ENCODE measurements at regions not wholly inside any gene's neighbourhood (a gene's known extent, or its start where the extent isn't known, plus 50 kb on each side); places are given as distances from the start of the nearest gene placed in this dataset.

DNA sequence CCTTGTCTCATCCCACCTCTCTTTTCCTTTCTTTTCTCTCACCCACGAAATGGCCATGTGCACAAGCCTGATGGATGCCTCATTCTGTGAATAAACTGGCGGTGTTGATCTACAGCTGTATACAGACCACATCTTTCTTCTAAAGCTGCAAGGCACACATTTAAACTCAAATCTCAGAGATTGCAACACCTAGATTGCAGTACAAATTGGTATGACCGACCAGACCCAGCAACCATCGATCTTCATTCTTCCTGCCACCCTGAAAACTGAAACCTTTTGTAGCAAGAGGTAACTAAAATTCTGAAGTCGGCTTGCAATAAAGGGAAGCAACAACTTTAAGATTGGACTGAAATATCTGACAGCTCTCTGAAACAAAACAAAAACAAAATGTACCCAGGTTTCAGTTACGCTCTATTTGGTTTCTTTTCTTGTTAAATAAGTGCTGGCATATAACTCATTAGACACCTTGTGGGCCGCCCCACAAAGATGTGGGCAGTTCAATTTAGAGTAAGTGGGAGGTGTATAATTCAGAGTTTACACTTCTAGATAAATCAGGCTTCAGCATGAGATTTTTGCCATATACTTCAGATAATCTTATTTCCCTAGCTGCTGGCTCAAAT is 390.0 kb upstream of the NOVA1 start:
- POLR2A ChIA-PET, result no interaction called here
- H3K4me3 ChIP-seq (ENCODE audit: low read depth, low read length), result no peak overlapping the region
- H3K27ac ChIP-seq (ENCODE audit: extremely low read depth, low read depth, low read length), result no peak overlapping the region
- H3K4me1 ChIP-seq (ENCODE audit: control insufficient read depth, insufficient read depth, low read length), result no peaks in the 10 kb centered on the region
- H3K36me3 ChIP-seq (ENCODE audit: control insufficient read depth in 2 of 2, insufficient read depth in 1 of 2, low read length in 2 of 2), result no peaks in the 10 kb centered on the region
- no peaks in the 10 kb centered on the region for H3K9me3 ChIP-seq (ENCODE audit: control insufficient read depth, insufficient read depth, low read depth, low read length)
- TF ChIP-seq KLF7 (tag by site-specific recombination; IDR thresholded peaks at IDR 0.05; ENCODE audit: borderline replicate concordance), result no peak
- TF ChIP-seq ZNF501 (tag by site-specific recombination; IDR thresholded peaks at IDR 0.05), result no peak
- TF ChIP-seq ZNF10 (tag by site-specific recombination; IDR thresholded peaks at IDR 0.05), result no peak
- TF ChIP-seq ZNF423 (tag by site-specific recombination; IDR thresholded peaks at IDR 0.05), result no peak
- TF ChIP-seq, protein P1, sequence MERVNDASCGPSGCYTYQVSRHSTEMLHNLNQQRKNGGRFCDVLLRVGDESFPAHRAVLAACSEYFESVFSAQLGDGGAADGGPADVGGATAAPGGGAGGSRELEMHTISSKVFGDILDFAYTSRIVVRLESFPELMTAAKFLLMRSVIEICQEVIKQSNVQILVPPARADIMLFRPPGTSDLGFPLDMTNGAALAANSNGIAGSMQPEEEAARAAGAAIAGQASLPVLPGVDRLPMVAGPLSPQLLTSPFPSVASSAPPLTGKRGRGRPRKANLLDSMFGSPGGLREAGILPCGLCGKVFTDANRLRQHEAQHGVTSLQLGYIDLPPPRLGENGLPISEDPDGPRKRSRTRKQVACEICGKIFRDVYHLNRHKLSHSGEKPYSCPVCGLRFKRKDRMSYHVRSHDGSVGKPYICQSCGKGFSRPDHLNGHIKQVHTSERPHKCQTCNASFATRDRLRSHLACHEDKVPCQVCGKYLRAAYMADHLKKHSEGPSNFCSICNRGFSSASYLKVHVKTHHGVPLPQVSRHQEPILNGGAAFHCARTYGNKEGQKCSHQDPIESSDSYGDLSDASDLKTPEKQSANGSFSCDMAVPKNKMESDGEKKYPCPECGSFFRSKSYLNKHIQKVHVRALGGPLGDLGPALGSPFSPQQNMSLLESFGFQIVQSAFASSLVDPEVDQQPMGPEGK (tag by site-specific recombination; IDR thresholded peaks at IDR 0.05), result no peak
- TF ChIP-seq SALL2 (tag by site-specific recombination; IDR thresholded peaks at IDR 0.05; ENCODE audit: borderline replicate concordance), result no peak
- no peak for TF ChIP-seq IKZF3 (tag by site-specific recombination; IDR thresholded peaks at IDR 0.05)
- no peak for TF ChIP-seq ZNF211 (tag by site-specific recombination; IDR thresholded peaks at IDR 0.05; ENCODE audit: low read depth)
- TF ChIP-seq ZNF146 (tag by site-specific recombination; IDR thresholded peaks at IDR 0.05), result no peak
- TF ChIP-seq, protein P2, sequence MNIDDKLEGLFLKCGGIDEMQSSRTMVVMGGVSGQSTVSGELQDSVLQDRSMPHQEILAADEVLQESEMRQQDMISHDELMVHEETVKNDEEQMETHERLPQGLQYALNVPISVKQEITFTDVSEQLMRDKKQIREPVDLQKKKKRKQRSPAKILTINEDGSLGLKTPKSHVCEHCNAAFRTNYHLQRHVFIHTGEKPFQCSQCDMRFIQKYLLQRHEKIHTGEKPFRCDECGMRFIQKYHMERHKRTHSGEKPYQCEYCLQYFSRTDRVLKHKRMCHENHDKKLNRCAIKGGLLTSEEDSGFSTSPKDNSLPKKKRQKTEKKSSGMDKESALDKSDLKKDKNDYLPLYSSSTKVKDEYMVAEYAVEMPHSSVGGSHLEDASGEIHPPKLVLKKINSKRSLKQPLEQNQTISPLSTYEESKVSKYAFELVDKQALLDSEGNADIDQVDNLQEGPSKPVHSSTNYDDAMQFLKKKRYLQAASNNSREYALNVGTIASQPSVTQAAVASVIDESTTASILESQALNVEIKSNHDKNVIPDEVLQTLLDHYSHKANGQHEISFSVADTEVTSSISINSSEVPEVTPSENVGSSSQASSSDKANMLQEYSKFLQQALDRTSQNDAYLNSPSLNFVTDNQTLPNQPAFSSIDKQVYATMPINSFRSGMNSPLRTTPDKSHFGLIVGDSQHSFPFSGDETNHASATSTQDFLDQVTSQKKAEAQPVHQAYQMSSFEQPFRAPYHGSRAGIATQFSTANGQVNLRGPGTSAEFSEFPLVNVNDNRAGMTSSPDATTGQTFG (tag by site-specific recombination; IDR thresholded peaks at IDR 0.05; ENCODE audit: borderline replicate concordance), result no peak
- TF ChIP-seq, protein P3, sequence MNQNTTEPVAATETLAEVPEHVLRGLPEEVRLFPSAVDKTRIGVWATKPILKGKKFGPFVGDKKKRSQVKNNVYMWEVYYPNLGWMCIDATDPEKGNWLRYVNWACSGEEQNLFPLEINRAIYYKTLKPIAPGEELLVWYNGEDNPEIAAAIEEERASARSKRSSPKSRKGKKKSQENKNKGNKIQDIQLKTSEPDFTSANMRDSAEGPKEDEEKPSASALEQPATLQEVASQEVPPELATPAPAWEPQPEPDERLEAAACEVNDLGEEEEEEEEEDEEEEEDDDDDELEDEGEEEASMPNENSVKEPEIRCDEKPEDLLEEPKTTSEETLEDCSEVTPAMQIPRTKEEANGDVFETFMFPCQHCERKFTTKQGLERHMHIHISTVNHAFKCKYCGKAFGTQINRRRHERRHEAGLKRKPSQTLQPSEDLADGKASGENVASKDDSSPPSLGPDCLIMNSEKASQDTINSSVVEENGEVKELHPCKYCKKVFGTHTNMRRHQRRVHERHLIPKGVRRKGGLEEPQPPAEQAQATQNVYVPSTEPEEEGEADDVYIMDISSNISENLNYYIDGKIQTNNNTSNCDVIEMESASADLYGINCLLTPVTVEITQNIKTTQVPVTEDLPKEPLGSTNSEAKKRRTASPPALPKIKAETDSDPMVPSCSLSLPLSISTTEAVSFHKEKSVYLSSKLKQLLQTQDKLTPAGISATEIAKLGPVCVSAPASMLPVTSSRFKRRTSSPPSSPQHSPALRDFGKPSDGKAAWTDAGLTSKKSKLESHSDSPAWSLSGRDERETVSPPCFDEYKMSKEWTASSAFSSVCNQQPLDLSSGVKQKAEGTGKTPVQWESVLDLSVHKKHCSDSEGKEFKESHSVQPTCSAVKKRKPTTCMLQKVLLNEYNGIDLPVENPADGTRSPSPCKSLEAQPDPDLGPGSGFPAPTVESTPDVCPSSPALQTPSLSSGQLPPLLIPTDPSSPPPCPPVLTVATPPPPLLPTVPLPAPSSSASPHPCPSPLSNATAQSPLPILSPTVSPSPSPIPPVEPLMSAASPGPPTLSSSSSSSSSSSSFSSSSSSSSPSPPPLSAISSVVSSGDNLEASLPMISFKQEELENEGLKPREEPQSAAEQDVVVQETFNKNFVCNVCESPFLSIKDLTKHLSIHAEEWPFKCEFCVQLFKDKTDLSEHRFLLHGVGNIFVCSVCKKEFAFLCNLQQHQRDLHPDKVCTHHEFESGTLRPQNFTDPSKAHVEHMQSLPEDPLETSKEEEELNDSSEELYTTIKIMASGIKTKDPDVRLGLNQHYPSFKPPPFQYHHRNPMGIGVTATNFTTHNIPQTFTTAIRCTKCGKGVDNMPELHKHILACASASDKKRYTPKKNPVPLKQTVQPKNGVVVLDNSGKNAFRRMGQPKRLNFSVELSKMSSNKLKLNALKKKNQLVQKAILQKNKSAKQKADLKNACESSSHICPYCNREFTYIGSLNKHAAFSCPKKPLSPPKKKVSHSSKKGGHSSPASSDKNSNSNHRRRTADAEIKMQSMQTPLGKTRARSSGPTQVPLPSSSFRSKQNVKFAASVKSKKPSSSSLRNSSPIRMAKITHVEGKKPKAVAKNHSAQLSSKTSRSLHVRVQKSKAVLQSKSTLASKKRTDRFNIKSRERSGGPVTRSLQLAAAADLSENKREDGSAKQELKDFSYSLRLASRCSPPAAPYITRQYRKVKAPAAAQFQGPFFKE (tag by site-specific recombination; IDR thresholded peaks at IDR 0.05; ENCODE audit: borderline replicate concordance), result no peak
- CTCF ChIA-PET, result interaction anchor here (0.5 to 0.7 kb wide), 3 partner anchors 10 to 81 kb away, joined by 3 to 4 read pairs (median 3); no protein-coding TSS in a partner anchor

DNA sequence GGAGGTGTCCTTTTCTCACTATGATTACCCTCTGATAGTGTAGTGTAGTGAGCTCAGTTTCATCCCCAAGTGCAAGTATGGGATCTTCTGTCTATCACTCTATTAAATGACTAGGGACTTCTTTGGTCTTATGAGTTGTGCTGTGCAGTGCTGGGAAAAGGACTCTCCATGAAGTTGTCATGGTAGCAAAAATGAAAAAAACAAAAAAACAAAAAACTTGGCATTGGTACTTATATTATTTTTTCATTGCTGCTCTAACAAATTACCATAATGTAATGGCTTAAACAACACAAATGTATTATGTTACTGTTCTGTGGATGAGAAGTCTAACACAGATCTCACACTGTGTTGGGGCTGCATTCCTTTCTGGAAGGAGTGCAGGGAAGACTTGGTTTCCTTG is 393.1 kb upstream of the NOVA1 start:
- no peak overlapping the region for H3K4me3 ChIP-seq (ENCODE audit: low read depth, low read length)
- H3K9me3 ChIP-seq (ENCODE audit: control insufficient read depth, insufficient read depth, low read depth, low read length), result no peaks in the 10 kb centered on the region
- TF ChIP-seq ZNF548 (tag by site-specific recombination; IDR thresholded peaks at IDR 0.05), result no peak
- no peak for TF ChIP-seq ZBTB17 (tag by site-specific recombination; IDR thresholded peaks at IDR 0.05)
- TF ChIP-seq RBAK (tag by site-specific recombination; IDR thresholded peaks at IDR 0.05), result no peak
- no peak for TF ChIP-seq ZNF558 (tag by site-specific recombination; IDR thresholded peaks at IDR 0.05)
- TF ChIP-seq, protein P4, sequence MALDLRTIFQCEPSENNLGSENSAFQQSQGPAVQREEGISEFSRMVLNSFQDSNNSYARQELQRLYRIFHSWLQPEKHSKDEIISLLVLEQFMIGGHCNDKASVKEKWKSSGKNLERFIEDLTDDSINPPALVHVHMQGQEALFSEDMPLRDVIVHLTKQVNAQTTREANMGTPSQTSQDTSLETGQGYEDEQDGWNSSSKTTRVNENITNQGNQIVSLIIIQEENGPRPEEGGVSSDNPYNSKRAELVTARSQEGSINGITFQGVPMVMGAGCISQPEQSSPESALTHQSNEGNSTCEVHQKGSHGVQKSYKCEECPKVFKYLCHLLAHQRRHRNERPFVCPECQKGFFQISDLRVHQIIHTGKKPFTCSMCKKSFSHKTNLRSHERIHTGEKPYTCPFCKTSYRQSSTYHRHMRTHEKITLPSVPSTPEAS (tag by site-specific recombination; IDR thresholded peaks at IDR 0.05), result no peak
- no peak for TF ChIP-seq ZNF23 (tag by site-specific recombination; IDR thresholded peaks at IDR 0.05; ENCODE audit: borderline replicate concordance)
- CTCF ChIA-PET, result no interaction called here
- no peaks in the 10 kb centered on the region for H3K4me1 ChIP-seq (ENCODE audit: control insufficient read depth, insufficient read depth, low read length)
- H3K27ac ChIP-seq (ENCODE audit: extremely low read depth, low read depth, low read length), result no peak overlapping the region
- POLR2A ChIA-PET, result no interaction called here
- no peaks in the 10 kb centered on the region for H3K36me3 ChIP-seq (ENCODE audit: control insufficient read depth in 2 of 2, insufficient read depth in 1 of 2, low read length in 2 of 2)

Data from HEK293 (cell line).